Fibroblast of lung (primary cell): ENCODE measurements at regions not wholly inside any gene's neighbourhood (a gene's known extent, or its start where the extent isn't known, plus 50 kb on each side); places are given as distances from the start of the nearest gene placed in this dataset.

ENCODE experiments used
- DNase-seq, 2 donors: peaks; one replicate each; pipeline versions ENCODE4 v3.0.0 to v3.0.0-alpha.2; 2010; ENCODE audit warnings: low read depth in 2 of 2
- H2AFZ ChIP-seq: 2 replicates; pipeline ENCODE4 v1.5.1; 2012; ENCODE audit warnings: low read length, control low read depth, inconsistent platforms
- H3K27ac ChIP-seq: 2 replicates; pipeline ENCODE4 v1.5.1; 2011; ENCODE audit warnings: low read length, control low read depth; ENCODE audit not compliant: insufficient read depth
- H3K27me3 ChIP-seq: 2 replicates; pipeline ENCODE4 v1.5.1; 2011; ENCODE audit warnings: mild to moderate bottlenecking, low read length; ENCODE audit not compliant: control insufficient read depth, insufficient read depth
- H3K36me3 ChIP-seq: 2 replicates; pipeline ENCODE4 v1.5.1; 2011; ENCODE audit warnings: low read length; ENCODE audit not compliant: control insufficient read depth, insufficient read depth
- H3K4me1 ChIP-seq: 2 replicates; pipeline ENCODE4 v1.5.1; 2011; ENCODE audit warnings: low read length; ENCODE audit not compliant: control insufficient read depth, insufficient read depth; ENCODE audit errors: extremely low read depth
- H3K4me2 ChIP-seq: 2 replicates; pipeline ENCODE4 v1.5.1; 2011; ENCODE audit warnings: low read length, control low read depth; ENCODE audit not compliant: insufficient read depth; ENCODE audit errors: extremely low read depth
- H3K4me3 ChIP-seq, 4 experiments: fragments of 200-600 bp in 1 of 4; sonication (generic) in 1 of 4; replicated peaks in 1 of 4; 2 replicates each; pipeline ENCODE4 v1.5.1; 2011 to 2016; ENCODE audit warnings: low read length in 4 of 4, low read depth in 3 of 4, mild to moderate bottlenecking in 3 of 4, control low read depth in 2 of 4, inconsistent platforms in 1 of 4, mixed read lengths in 1 of 4; ENCODE audit not compliant: insufficient read depth in 1 of 4; ENCODE audit errors: control extremely low read depth in 1 of 4
- H3K79me2 ChIP-seq: 2 replicates; pipeline ENCODE4 v1.5.1; 2012; ENCODE audit warnings: mild to moderate bottlenecking, low read length, inconsistent platforms; ENCODE audit not compliant: control insufficient read depth, insufficient read depth
- H3K9ac ChIP-seq: 2 replicates; pipeline ENCODE4 v1.5.1; 2011; ENCODE audit warnings: mild to moderate bottlenecking, low read length, control low read depth; ENCODE audit not compliant: insufficient read depth
- H3K9me3 ChIP-seq: 2 replicates; pipeline ENCODE4 v1.5.1; 2012; ENCODE audit warnings: low read depth, low read length; ENCODE audit not compliant: control insufficient read depth, insufficient read depth
- H4K20me1 ChIP-seq: 2 replicates; pipeline ENCODE4 v1.5.1; 2011; ENCODE audit warnings: low read length; ENCODE audit not compliant: control insufficient read depth, insufficient read depth; ENCODE audit errors: extremely low read depth
- CTCF ChIP-seq, 2 donors: IDR thresholded peaks in 1 of 2; conservative IDR thresholded peaks in 1 of 2; 1 replicate in 1 of 2; 2 replicates in 1 of 2; pipeline ENCODE4 v1.5.1; 2011 to 2012; ENCODE audit warnings: low read length in 2 of 2, control low read depth in 1 of 2, inconsistent platforms in 1 of 2, low read depth in 1 of 2, mild to moderate bottlenecking in 1 of 2
- EZH2 ChIP-seq: IDR thresholded peaks from 2 replicates; pipeline ENCODE4 v1.5.1; 2012; ENCODE audit warnings: low read length, control low read depth, mild to moderate bottlenecking; ENCODE audit errors: missing control alignments

- Histone ChIP-seq H3K4me3 (no peak overlapping the region), H2AFZ (no peak overlapping the region), H3K36me3 (no peaks in the 10 kb centered on the region), H3K9me3 (no peaks in the 10 kb centered on the region), H3K27ac (no peak overlapping the region), H3K27me3 (no peaks in the 10 kb centered on the region), H3K79me2 (no peaks in the 10 kb centered on the region), H4K20me1 (no peaks in the 10 kb centered on the region), H3K4me2 (no peak overlapping the region), H3K9ac (no peak overlapping the region), H3K4me1 (peaks cover 2% of the 10 kb centered on the region)
- DNase-seq, result no peak
- TF ChIP-seq CTCF (conservative IDR thresholded peaks at IDR 0.05 in 1 of 2, IDR thresholded peaks at IDR 0.05 in 1 of 2; ENCODE audit: low read depth in 1 of 2, low read length in 2 of 2) (peak; percentile 18 to 22), EZH2 (no peak)
Observed at GRCh38 chr20:40970218-40970617, 58.4 kb upstream of the TOP1 start.

GRCh38 chr20:40977218-40977617, 51.4 kb upstream of the TOP1 start:
- TF ChIP-seq CTCF (conservative IDR thresholded peaks at IDR 0.05 in 1 of 2, IDR thresholded peaks at IDR 0.05 in 1 of 2; ENCODE audit: low read depth in 1 of 2, low read length in 2 of 2) (no peak), EZH2 (no peak)
- no peak overlapping the region for H3K4me3 ChIP-seq
- H3K9ac ChIP-seq, result no peak overlapping the region
- no peaks in the 10 kb centered on the region for H4K20me1 ChIP-seq
- no peaks in the 10 kb centered on the region for H3K79me2 ChIP-seq
- H3K4me2 ChIP-seq, result no peak overlapping the region
- H3K4me1 ChIP-seq, result peaks cover 2% of the 10 kb centered on the region
- no peak overlapping the region for H3K27ac ChIP-seq
- no peak for DNase-seq
- no peaks in the 10 kb centered on the region for H3K9me3 ChIP-seq
- no peak overlapping the region for H2AFZ ChIP-seq
- H3K36me3 ChIP-seq, result no peaks in the 10 kb centered on the region
- no peaks in the 10 kb centered on the region for H3K27me3 ChIP-seq

GRCh38 chr20:40978761-40979160, 49.9 kb upstream of the TOP1 start:
- Histone ChIP-seq H2AFZ (no peak overlapping the region), H3K79me2 (no peaks in the 10 kb centered on the region), H3K27me3 (no peaks in the 10 kb centered on the region), H3K4me1 (peaks cover 2% of the 10 kb centered on the region), H3K9ac (no peak overlapping the region), H3K27ac (no peak overlapping the region), H3K4me3 (no peak overlapping the region), H3K36me3 (no peaks in the 10 kb centered on the region), H3K9me3 (no peaks in the 10 kb centered on the region), H3K4me2 (no peak overlapping the region), H4K20me1 (no peaks in the 10 kb centered on the region)
- no peak for DNase-seq
- no peak for TF ChIP-seq EZH2
- no peak for TF ChIP-seq CTCF (conservative IDR thresholded peaks at IDR 0.05 in 1 of 2, IDR thresholded peaks at IDR 0.05 in 1 of 2; ENCODE audit: low read depth in 1 of 2, low read length in 2 of 2)
